ENCODE measurements at regions not wholly inside any gene's neighbourhood (a gene's known extent, or its start where the extent isn't known, plus 50 kb on each side); places are given as distances from the start of the nearest gene placed in this dataset.

GRCh38 chr2:67032076-67032475 lies 365.1 kb upstream of the ETAA1 start:
- no peaks in the 10 kb centered on the region for H4K20me1 ChIP-seq (ENCODE audit: control insufficient read depth, insufficient read depth, insufficient read length)
- Mint-ChIP-seq H3K4me3 (no peak overlapping the region), H3K36me3 (ENCODE audit: insufficient read depth in 1 of 3, low read depth in 3 of 3) (no peaks in the 10 kb centered on the region), H3K27me3 (ENCODE audit: low read depth) (no peaks in the 10 kb centered on the region), H3K9me3 (no peaks in the 10 kb centered on the region), H3K27ac (no peak overlapping the region), H3K4me1 (no peaks in the 10 kb centered on the region)
- H3K4me2 ChIP-seq (ENCODE audit: insufficient read depth, insufficient read length, low read length): no peak overlapping the region
- no peak overlapping the region for H3K4ac ChIP-seq (ENCODE audit: low read depth, low read length)
- no peak overlapping the region for H4K5ac ChIP-seq (ENCODE audit: insufficient read length, low read depth, low read length)
- no peaks in the 10 kb centered on the region for H3K23me2 ChIP-seq (ENCODE audit: insufficient read length, low read depth, low read length, poor library complexity, severe bottlenecking)
- H3K56ac ChIP-seq (ENCODE audit: insufficient read length, low read depth, low read length): no peak overlapping the region
- H3K79me2 ChIP-seq (ENCODE audit: insufficient read depth, low read length): no peaks in the 10 kb centered on the region
- H3K4me1 ChIP-seq (ENCODE audit: insufficient read depth, low read length): no peaks in the 10 kb centered on the region
- H3T11ph ChIP-seq (ENCODE audit: low read length): no peak overlapping the region
- H4K8ac ChIP-seq (replicated peaks; ENCODE audit: insufficient read length, low read depth, low read length): no peak overlapping the region
- TF ChIP-seq CTCF (conservative IDR thresholded peaks at IDR 0.05): no peak
- H2BK5ac ChIP-seq (ENCODE audit: insufficient read length, low read length): no peak overlapping the region
- H3K79me1 ChIP-seq (ENCODE audit: insufficient read depth, low read depth, low read length, poor library complexity, severe bottlenecking): no peaks in the 10 kb centered on the region
- no peak overlapping the region for H2BK20ac ChIP-seq (ENCODE audit: low read depth, low read length, poor library complexity, severe bottlenecking)
- H3K14ac ChIP-seq (ENCODE audit: insufficient read depth, low read length): no peak overlapping the region
- H4K91ac ChIP-seq (ENCODE audit: insufficient read length, low read depth, low read length): no peak overlapping the region
- no peak overlapping the region for H3K27ac ChIP-seq (ENCODE audit: insufficient read length, low read depth, low read length)
- no peak for DNase-seq
- H3K9me3 ChIP-seq (ENCODE audit: control insufficient read depth, low read depth, low read length): no peaks in the 10 kb centered on the region
- H2BK12ac ChIP-seq (ENCODE audit: insufficient read length, low read depth, low read length): no peak overlapping the region
- H2BK15ac ChIP-seq (ENCODE audit: low read depth, low read length): no peak overlapping the region
- H3K27me3 ChIP-seq (ENCODE audit: insufficient read depth, low read length): no peaks in the 10 kb centered on the region
- no peak overlapping the region for H2AK5ac ChIP-seq (ENCODE audit: insufficient read length, low read length)
- no peak overlapping the region for H3K9ac ChIP-seq (ENCODE audit: extremely low read depth, insufficient read length, low read length)
- H3K23ac ChIP-seq (ENCODE audit: insufficient read length, low read depth, low read length): no peak overlapping the region
- no peak overlapping the region for H2BK120ac ChIP-seq (ENCODE audit: low read depth, low read length, poor library complexity, severe bottlenecking)
- no CpG with 5 or more reads among the region's 2 CpGs for WGBS (ENCODE audit: extremely low coverage, insufficient read length, low lambda C conversion rate)
- no peak overlapping the region for H2AFZ ChIP-seq (ENCODE audit: low read length)
- H3K18ac ChIP-seq (ENCODE audit: insufficient read length, low read depth, low read length): no peak overlapping the region

Data from H9 (cell line).